ENCODE measurements at regions not wholly inside any gene's neighbourhood (a gene's known extent, or its start where the extent isn't known, plus 50 kb on each side); places are given as distances from the start of the nearest gene placed in this dataset.

DNA sequence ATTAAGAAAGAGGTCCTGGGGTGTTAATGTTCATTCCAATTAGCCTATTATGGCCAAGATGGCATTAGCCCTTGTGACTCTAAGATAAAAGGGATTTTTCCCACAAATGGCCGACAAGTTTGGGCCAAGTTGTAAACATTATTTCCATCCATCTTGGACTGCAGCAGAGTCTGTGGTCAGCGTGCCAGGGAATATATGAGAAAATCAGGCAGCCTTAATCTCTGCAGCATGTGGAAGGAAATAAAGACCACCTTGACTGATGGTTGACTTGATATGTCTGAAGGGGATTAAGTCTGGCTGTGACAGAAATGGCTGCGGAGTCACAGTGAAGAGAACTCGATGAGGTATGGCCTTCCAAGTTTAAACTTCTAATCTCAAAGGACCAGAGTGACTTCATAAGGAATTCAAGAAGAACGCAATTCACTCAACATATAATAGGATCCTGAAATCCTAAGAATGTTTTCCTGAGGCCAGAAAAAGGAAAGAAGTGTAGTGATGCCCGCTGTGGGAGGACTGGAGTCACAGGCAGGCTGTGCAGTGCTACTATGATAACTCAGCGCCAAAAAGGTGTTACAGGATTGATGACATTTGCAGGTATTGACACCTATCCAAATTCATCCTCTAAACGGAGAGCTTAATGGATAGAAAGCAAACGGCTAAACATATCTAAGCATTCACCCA is 287.1 kb downstream of the SEC61B start:
- Histone ChIP-seq H3K4me1 (no peaks in the 10 kb centered on the region), H3K27me3 (no peaks in the 10 kb centered on the region), H3K9me3 (no peaks in the 10 kb centered on the region), H3K27ac (no peak overlapping the region), H3K36me3 (no peaks in the 10 kb centered on the region), H3K4me3 (no peak overlapping the region)
- 36 to 51% methylated on average over 8 of the region's 9 CpGs for WGBS, 2 donors (ENCODE audit: low coverage in 1 of 2)
- TF ChIP-seq, protein P1, sequence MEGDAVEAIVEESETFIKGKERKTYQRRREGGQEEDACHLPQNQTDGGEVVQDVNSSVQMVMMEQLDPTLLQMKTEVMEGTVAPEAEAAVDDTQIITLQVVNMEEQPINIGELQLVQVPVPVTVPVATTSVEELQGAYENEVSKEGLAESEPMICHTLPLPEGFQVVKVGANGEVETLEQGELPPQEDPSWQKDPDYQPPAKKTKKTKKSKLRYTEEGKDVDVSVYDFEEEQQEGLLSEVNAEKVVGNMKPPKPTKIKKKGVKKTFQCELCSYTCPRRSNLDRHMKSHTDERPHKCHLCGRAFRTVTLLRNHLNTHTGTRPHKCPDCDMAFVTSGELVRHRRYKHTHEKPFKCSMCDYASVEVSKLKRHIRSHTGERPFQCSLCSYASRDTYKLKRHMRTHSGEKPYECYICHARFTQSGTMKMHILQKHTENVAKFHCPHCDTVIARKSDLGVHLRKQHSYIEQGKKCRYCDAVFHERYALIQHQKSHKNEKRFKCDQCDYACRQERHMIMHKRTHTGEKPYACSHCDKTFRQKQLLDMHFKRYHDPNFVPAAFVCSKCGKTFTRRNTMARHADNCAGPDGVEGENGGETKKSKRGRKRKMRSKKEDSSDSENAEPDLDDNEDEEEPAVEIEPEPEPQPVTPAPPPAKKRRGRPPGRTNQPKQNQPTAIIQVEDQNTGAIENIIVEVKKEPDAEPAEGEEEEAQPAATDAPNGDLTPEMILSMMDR (IDR thresholded peaks at IDR 0.05) = no peak
- TF ChIP-seq POLR2A (IDR thresholded peaks at IDR 0.05) = no peak
- TF ChIP-seq POLR2AphosphoS5 (IDR thresholded peaks at IDR 0.05) = no peak
- no peak for TF ChIP-seq EP300 (IDR thresholded peaks at IDR 0.05)
- no peak for ATAC-seq

DNA sequence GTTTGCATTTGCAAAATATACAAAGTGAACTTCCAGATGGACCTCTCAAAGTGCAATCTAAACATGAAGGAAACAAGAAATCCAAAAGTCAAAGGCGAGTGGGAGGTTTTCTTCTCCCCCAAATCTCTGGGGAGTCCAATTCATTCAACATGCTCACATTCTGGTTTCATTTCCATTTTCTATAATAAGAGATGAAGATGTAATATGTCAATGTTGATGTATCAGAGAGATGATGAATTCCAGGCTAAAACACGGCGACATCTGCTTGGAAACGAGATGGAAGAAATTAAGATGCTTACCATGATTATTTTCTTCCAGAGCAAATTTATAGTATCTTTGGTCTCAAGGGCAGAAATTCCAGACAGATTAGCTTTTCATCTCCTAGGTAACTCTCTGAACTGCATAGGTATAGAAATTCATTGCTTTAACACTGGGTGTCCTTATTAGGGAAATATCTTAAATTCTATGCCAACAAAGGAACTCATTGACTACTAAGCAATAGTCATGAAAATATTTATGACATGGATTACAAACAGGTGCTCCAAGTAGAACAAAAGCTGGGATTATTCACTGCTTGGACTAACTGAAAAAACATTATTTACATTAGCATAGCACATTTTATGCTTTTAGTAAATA is 287.9 kb downstream of the SEC61B start:
- 68 to 80% methylated on average over 4 of the region's 4 CpGs for WGBS, 2 donors (ENCODE audit: low coverage in 1 of 2)
- H3K4me1 ChIP-seq = no peaks in the 10 kb centered on the region
- H3K27ac ChIP-seq = no peak overlapping the region
- H3K36me3 ChIP-seq = no peaks in the 10 kb centered on the region
- TF ChIP-seq, protein P1 (IDR thresholded peaks at IDR 0.05) = no peak
- TF ChIP-seq EP300 (IDR thresholded peaks at IDR 0.05) = no peak
- no peak for TF ChIP-seq POLR2AphosphoS5 (IDR thresholded peaks at IDR 0.05)
- no peak for TF ChIP-seq POLR2A (IDR thresholded peaks at IDR 0.05)
- H3K27me3 ChIP-seq = no peaks in the 10 kb centered on the region
- no peak for ATAC-seq
- H3K4me3 ChIP-seq = no peak overlapping the region
- no peaks in the 10 kb centered on the region for H3K9me3 ChIP-seq

DNA sequence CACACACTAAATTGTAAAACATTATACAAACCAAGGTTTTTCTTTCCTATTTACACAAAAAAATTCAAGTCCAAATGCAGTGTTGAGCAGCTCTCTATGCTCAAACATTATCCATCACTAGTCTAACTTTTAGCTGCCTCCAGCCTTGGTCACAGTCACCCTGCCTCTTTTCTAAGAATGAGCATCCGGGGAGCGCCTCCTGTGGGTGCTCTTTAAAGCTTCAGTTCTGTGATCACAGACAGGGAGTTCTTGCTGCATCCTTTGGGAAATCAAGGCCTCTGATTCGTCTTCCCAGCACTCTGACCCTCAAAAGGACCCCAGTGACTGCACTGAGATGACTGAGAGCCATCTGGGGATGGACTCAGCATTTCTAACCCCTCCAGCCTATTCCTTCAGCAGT is 289.6 kb downstream of the SEC61B start:
- H3K27me3 ChIP-seq = no peaks in the 10 kb centered on the region
- TF ChIP-seq POLR2A (IDR thresholded peaks at IDR 0.05) = no peak
- no peak for TF ChIP-seq EP300 (IDR thresholded peaks at IDR 0.05)
- TF ChIP-seq POLR2AphosphoS5 (IDR thresholded peaks at IDR 0.05) = no peak
- no peaks in the 10 kb centered on the region for H3K9me3 ChIP-seq
- no peaks in the 10 kb centered on the region for H3K4me1 ChIP-seq
- H3K27ac ChIP-seq = no peak overlapping the region
- no peak overlapping the region for H3K4me3 ChIP-seq
- ATAC-seq = no peak
- H3K36me3 ChIP-seq = no peaks in the 10 kb centered on the region
- 67 to 85% methylated on average over 1 to 3 of the region's 3 CpGs for WGBS, 2 donors (ENCODE audit: low coverage in 1 of 2)

DNA sequence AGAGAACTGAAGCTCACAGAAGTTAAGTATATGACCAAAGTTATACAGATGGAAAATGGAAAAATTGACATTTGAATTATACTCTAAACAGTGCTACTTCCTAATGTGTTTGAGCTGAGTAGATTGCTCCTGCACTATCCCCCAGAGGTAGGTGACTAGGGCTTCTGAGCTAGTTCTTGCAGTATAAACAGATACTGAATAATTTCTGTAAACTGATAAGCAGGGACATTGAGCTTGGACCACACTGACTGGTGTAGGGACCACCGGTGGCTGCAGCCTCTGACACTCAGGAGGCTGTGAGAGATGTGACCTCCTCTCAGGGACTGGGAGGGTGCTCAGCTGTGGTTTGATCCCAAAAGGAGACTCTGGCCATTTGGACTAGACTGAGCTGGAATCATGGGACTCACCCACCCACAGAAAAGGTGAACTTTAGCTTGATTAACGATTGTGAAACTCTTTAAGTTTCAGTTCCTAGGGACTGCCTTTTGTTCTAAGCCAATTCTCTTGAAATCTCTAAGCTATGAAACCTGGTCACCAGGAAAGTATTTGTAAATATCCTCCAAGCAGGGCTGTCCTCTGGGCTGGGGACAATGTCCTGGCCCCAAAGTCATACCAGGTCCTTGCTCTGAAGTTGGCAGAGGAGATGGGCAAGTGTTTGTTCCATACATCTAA is 291.5 kb downstream of the SEC61B start:
- Histone ChIP-seq H3K27me3 (no peaks in the 10 kb centered on the region), H3K36me3 (no peaks in the 10 kb centered on the region), H3K4me1 (no peaks in the 10 kb centered on the region), H3K27ac (no peak overlapping the region), H3K9me3 (no peaks in the 10 kb centered on the region), H3K4me3 (no peak overlapping the region)
- WGBS, 2 donors (ENCODE audit: low coverage in 1 of 2) = 70 to 81% methylated on average over 1 to 2 of the region's 2 CpGs
- TF ChIP-seq POLR2AphosphoS5 (IDR thresholded peaks at IDR 0.05) = no peak
- TF ChIP-seq, protein P1 (IDR thresholded peaks at IDR 0.05) = no peak
- no peak for TF ChIP-seq POLR2A (IDR thresholded peaks at IDR 0.05)
- no peak for TF ChIP-seq EP300 (IDR thresholded peaks at IDR 0.05)
- no peak for ATAC-seq

DNA sequence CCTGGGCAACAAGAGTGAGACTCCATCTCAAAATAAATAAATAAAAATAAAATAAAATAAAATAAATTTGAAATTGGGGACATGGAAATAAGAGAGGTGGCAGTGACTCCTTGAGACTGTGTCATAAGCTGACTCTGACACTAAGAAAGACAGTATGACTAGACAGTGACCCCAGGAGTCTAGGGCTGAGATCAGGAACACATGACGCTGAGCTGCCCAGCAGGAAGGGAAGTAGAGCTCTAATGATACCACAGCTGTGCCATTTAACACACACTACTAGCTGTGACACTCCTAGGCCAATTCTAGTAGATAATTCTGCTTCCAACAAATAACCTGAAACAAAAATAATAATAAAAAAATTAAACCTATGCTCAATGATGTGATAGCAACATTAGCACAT is 293.0 kb downstream of the SEC61B start:
- TF ChIP-seq, protein P1 (IDR thresholded peaks at IDR 0.05) = no peak
- TF ChIP-seq POLR2AphosphoS5 (IDR thresholded peaks at IDR 0.05) (no peak), EP300 (IDR thresholded peaks at IDR 0.05) (no peak), POLR2A (IDR thresholded peaks at IDR 0.05) (no peak)
- Histone ChIP-seq H3K4me3 (no peak overlapping the region), H3K27me3 (no peaks in the 10 kb centered on the region), H3K4me1 (no peaks in the 10 kb centered on the region), H3K27ac (no peak overlapping the region), H3K9me3 (no peaks in the 10 kb centered on the region), H3K36me3 (no peaks in the 10 kb centered on the region)
- 77% methylated on average over 1 of the region's 1 CpG; no CpG with 5 or more reads in 1 of the 2 donors for WGBS, 2 donors (ENCODE audit: low coverage in 1 of 2)
- ATAC-seq = no peak
